NCI-H2227 (cell line): ENCODE measurements at regions not wholly inside any gene's neighbourhood (a gene's known extent, or its start where the extent isn't known, plus 50 kb on each side); places are given as distances from the start of the nearest gene placed in this dataset.

Experiments
- DNase-seq: peaks from one replicate; lab custom pipeline; 2025; ENCODE audit not compliant: unreplicated experiment; lab: John Stamatoyannopoulos, UW

DNA sequence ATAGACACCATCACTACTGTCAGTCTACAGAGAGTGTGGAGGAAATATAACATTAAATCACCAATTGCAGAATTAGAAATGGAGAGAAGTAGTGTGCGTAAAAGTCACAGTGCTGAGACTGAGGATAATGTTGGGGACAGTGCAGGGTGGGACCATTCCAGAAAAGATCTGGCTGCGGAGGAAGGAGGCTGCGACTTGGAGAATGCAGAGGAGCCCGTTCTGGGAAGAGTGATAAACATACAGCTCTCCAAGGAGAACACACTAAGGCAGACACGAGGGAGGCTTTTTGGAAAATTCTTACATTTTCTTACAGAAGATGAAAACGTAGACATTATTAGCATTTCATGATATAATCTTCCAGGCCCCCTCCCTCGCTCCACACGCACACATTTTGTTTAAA is 337.8 kb downstream of the IRS2 start:
- DNase-seq, result no peak

- DNase-seq, result no peak
These were observed 338.7 kb downstream of the IRS2 start for GRCh38 chr13:109447667-109448066.

GRCh38 chr13:109440320-109440719 is 346.1 kb downstream of the IRS2 start:
- no peak for DNase-seq

GRCh38 chr13:109439813-109440212 is 346.6 kb downstream of the IRS2 start:
- no peak for DNase-seq

DNA sequence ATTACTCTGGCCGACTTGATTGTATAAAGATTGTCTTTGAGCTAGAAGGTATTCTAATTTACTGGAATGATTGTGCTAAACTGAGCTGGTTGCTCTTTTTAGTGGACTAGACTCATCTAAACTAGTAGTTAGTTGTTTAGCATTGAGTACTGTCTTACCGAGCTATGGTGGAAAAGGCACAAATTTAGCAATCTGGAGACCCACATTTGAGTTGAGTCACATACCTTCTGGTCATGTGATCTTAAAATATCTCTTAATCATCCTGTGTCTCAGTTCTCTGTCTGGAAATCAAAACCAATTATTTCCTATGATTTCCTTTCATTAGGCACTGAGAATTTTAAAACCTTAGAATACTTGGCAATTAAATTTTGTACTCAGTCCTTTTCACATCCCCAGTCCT is 349.5 kb downstream of the IRS2 start:
- no peak for DNase-seq

- DNase-seq, result no peak
These were observed 350.2 kb downstream of the IRS2 start for GRCh38 chr13:109436055-109436622.

- DNase-seq, result no peak
These were observed 355.2 kb downstream of the IRS2 start for GRCh38 chr13:109431217-109431616.

DNA sequence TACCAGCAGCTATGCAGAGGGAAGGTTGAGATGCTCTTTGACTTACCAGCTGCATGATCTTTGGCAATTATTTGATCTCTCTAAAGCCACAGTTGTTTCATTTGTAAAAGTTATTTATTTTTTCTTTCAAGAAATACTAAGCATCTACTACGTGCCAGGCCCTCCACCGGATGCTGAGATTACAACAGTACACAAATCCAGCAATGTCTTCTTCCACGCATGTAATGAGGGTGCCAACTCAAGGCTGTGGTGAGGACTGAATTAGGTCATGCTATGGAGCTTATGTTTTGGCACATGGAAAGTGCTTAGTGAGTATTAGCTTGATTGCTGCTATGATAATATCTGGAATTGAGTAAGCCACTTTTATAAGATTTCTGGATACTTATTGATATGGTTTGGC is 358.2 kb downstream of the IRS2 start:
- DNase-seq, result no peak

DNA sequence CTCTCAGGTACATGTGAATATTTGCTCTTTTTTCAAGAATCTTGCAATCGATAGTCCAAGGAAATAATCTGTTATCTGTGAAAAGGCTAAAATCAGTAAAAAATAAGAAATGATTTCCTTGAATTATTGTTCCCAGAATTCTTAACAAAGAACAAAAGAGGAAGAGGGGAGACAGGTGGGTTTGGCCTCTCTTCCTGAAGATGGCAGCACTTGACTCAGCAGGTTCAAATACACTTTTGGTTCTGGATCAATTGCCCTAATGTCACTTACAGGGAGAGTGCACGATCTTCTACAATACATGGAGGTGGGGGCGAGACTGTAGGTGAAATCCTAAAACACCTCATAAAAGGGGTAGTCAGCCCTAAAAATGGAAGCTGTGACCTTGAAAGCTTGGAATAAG is 358.7 kb downstream of the IRS2 start:
- no peak for DNase-seq

GRCh38 chr13:109427148-109427547 is 359.2 kb downstream of the IRS2 start:
- no peak for DNase-seq

- DNase-seq, result no peak
These were observed 359.7 kb downstream of the IRS2 start for GRCh38 chr13:109426690-109426990.

DNA sequence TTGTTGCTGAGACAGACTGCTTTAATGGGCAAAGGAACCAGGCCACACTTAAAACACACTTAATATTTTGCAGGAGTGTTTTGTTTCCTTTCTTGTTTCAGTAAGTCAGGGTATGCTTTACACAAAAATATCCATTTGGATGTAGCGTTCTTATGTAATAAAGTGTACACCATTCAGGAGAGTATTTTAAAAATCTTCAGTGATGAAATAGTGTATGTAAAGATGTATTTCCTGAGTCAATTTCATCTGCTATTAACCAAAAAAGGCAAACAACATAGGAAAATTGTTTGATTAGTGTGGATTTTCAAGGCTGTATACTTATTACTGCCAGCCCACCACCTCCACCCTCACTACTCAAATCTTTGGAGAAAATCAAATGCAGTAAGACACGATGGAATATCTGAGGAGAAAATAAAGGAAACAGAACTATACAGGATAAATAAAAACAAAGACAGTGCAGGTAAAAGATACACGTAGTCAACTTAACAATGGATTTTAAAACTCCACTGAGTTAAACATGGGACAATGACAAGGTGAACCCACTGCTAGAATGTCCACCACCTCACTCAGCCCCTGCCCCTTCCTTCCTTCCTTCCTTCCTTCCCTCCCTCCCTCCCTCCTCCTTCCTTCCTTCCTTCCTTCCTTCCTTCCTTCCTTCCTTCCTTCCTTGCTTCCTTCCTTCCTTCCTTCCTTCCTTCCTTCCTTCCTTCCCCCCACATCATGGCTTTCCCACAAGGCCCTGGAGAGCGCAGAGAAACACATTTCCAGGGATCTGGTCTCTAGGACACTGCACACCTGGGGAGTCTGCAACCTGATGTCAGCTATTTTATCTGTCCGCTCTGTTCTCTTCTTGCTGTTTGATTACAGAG is 360.3 kb downstream of the IRS2 start:
- DNase-seq, result no peak

GRCh38 chr13:109422161-109422560 is 364.2 kb downstream of the IRS2 start:
- no peak for DNase-seq

DNA sequence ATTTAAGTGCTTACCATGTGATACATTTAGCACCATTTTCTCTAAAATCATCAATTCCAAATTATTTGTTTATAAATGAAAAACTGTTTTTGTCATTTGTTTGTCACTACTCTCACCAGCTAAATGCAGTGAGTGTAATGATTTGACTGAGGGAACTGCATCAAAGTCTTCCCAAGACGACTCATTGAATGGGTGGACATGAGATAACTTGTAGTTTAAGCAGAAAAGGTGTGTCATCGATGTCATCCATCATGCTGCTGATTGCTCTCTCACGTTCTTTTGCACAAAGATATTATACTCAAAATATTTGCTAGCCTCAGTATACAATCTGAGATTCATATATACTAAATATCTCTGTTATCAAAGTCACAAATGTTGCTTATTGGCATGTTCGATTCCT is 366.5 kb downstream of the IRS2 start:
- no peak for DNase-seq

DNA sequence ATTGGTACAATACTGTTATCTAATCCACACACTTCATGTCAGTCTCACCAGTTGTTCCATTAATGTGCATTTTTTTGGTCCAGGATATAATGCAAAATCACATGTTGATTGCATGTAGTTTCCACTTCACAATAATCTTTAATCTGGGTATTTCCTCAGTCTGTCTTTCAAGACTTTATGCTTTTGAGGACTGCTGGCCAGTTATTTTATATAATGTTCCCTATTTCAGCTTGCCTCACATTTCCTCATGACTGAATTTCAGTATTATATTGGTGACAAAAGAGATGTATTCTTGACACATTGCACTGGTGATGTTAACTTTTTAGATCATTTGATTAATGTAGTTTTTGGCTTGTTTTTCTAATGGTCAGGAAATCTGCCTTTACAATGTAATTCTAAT is 368.3 kb downstream of the IRS2 start:
- no peak for DNase-seq

DNA sequence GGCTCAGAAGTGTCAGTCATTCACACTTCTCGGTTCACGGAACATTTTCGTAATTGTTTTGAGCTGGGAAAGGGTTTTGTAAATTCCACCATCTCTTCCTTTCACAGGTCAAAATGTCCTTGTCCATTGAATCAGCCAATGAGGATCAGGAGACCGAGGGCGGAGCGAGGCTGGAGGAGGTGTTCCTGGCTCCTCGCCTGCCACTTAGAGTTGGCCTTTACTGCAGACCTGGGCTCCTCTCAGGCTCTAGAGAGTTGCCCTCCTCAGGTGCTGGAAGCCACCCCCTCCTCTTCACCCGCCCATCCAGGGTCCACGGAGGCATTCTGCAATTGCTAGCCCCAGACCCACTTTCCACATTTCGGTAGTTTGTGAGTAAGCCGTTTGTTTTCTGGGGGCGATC is 370.4 kb downstream of the IRS2 start:
- DNase-seq, result no peak

GRCh38 chr13:109415057-109415456 is 371.3 kb downstream of the IRS2 start:
- no peak for DNase-seq

DNA sequence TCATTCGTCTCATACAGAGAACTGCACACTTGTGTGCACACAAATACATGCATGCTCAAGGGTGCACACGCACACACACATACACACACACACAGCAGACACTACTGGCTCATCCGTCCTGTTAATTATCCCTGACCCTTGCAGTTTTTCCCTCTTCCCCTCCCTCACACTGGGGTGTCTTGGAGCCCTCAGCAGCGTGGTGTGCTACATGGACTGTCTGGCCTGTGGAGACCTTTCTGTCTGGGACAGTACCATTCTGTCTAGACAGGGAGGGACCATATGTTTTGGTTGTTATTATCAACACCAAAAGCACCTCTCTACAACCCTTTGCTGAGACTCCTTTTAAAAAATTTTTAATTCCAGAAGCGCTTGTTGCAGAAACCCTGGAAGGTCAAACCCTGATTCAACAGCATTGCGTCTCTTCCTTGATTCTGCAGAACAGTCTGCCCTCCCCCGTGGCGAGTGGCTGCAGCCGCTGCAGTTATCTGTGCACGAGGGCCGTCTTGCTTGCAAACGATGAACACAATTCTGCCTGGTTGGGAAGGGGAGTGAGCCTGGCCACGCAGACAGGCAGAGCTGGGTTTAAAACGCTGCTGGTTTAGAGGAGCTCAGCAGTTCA is 374.0 kb downstream of the IRS2 start:
- no peak for DNase-seq

DNA sequence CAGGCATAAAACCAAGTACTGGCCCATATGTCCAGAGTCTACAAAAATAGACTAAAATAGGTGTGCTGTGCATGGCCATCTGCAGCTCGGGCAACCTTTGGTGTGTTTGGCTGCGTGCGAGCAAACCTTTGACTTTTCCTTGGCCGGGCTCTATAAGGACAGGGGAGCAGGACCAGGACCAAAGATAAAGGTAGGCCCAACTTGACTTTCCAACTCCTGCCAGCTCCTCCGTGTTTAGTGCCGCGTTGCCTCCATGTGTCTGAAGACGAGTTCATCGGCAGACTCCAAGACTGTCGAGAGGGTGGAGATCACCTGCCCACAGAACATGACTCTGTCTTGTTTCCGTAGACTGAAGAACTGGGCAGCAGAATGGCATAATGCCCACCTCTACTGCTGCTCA is 375.5 kb downstream of the IRS2 start:
- DNase-seq, result no peak

DNA sequence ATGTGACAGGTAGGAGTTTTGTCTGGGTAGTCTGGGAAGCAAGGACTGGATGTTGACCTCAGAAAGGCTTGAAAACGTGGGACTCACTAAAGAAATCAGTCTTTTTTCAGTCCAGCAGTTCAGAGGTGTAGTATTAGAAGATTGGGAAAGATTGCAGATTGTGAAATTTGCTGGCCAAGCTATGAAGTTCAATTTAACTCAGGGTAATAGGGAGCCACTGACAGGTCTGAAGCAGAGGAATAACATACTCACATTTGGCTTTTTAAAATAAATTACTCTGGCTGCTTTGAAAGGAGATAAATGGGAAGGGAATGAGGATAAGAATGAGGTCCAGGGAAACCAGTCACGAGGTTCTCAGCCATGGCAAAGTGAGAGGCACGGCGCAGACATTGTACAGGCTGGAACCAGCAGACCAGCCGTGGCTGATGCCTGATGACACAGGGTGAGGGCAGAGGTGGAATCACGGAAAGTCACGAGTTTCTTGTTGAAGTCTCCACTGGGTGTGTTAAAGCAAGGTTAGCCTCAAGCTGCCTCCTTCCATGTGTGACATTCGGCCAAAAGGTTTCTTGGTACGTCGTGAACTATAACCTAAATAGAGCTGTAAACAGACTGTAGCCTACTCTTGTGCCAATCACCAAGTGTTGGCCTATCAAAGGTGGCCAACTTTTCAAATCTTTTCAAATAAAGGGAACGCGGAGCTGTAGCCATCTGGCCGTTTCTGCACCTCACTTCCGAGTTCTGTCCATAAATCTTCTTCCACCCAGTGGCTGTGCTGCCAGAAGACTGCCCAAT is 377.6 kb downstream of the IRS2 start:
- no peak for DNase-seq

DNA sequence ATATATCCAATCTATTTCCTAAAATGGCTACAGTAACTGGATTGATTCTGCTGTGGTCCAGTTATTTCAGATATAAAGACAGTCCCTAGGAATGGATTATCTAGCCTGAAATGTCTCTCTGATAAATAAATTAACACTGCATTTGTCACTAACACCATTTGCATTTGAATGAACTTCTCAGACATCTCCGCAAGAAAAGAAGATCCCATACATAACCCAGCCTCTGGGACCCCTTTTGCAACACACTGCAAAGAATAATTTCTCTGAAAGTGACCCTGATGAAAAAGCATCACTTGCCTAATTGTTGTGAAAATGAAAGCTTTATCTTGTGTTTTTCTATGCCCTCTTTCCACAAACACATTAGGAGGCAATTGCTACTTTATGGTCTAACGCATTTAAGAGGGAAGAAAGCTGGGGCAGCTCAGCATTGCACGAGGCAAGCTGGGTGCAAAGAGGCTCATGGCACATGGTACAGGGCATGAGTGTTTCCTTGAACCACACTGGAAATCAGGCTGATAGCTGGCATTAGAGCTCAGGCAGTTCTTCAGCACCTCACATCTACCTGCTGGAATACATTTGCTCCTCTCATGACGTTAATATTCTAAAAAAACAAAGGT is 379.9 kb downstream of the IRS2 start:
- DNase-seq, result no peak
